Activated CD8-positive, alpha-beta T cell treated with anti-CD3 and anti-CD28 coated beads for 36 hours (primary cell): ENCODE measurements at regions not wholly inside any gene's neighbourhood (a gene's known extent, or its start where the extent isn't known, plus 50 kb on each side); places are given as distances from the start of the nearest gene placed in this dataset.

Experiments used
- ATAC-seq: fragments of 200-7000 bp; cut with Tn5 transposase; one replicate; pipeline ENCODE4 v1.10.0; 2021; ENCODE audit warnings: mild to moderate bottlenecking, moderate library complexity
- CTCF ChIA-PET: fragments of 350-600 bp; sonication (Branson Sonifier 250); formaldehyde crosslinking; loops from one replicate; lab custom pipeline; 2021; ENCODE audit warnings: antibody characterized with exemption; lab: Charles Lee
- POLR2A ChIA-PET: fragments of 350-600 bp; sonication (Branson Sonifier 250); formaldehyde crosslinking; loops from one replicate; lab custom pipeline; 2021; ENCODE audit warnings: antibody characterized with exemption; lab: Charles Lee
- DNase-seq: peaks from one replicate; pipeline ENCODE4 v3.0.0-alpha.2; 2020
- H3K27ac Mint-ChIP-seq: one replicate; pipeline ENCODE4 v1.8.0; 2021; ENCODE audit warnings: mild to moderate bottlenecking, mixed read lengths
- H3K27me3 Mint-ChIP-seq: one replicate; pipeline ENCODE4 v1.8.0; 2021; ENCODE audit warnings: mixed read lengths
- H3K36me3 Mint-ChIP-seq: one replicate; pipeline ENCODE4 v1.8.0; 2021; ENCODE audit warnings: low read depth, mixed read lengths
- H3K4me1 Mint-ChIP-seq: one replicate; pipeline ENCODE4 v1.8.0; 2021; ENCODE audit warnings: low read depth, mixed read lengths
- H3K4me3 Mint-ChIP-seq: one replicate; pipeline ENCODE4 v1.8.0; 2021; ENCODE audit warnings: mild to moderate bottlenecking, moderate library complexity, mixed read lengths
- H3K9me3 Mint-ChIP-seq: one replicate; pipeline ENCODE4 v1.8.0; 2021; ENCODE audit warnings: mixed read lengths
- CTCF ChIP-seq: fragments of 200-600 bp; IDR thresholded peaks from one replicate; pipeline ENCODE4 v1.8.0; 2022; ENCODE audit warnings: antibody characterized with exemption, mild to moderate bottlenecking
- intact Hi-C: fragments of 100-400 bp; cut with micrococcal nuclease; formaldehyde crosslinking; loops from one replicate; pipeline ENCODE4 v1.10.0; 2022

DNA sequence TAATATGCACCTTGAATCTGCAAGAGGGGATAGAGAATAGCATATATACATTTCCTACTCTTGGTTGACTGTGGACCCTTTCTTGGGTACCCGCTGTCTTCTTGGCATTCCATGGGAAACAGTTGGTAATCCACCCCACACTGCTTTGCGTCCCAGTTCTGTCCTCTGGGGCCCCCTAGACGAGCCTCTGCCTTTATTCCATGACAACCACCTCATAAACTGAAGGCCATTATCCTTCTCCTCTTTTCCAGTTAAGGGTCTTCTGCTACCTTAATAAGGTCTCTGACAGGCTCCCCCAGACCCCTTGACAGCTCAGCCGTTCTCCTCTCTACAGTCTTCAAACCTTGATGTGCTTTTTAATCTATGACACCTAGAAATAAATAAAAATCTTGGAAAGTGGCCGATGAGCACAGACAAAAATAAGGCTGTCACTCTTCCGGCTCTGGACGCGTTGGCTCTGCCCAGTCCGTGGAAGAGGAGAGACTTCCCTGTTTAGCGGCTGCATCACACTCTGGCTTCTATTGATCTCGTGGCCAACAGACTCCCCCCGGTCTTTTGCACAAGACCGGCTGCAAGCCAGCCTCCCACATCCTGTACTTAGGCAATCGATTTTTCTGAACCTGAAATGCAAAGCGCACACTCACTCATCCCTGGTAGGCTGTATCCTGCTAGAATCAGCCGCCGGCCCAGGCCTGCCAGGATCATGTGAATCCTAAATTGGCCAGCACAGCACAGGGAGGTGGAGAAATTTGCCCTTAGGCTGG is 251.0 kb upstream of the TLE3 start:
- no peak overlapping the region for H3K27ac Mint-ChIP-seq
- no peaks in the 10 kb centered on the region for H3K36me3 Mint-ChIP-seq
- H3K27me3 Mint-ChIP-seq: peaks cover 5% of the 10 kb centered on the region
- DNase-seq (no peak), ATAC-seq (no peak)
- POLR2A ChIA-PET: no interaction called here
- intact Hi-C loops: no loop called here
- no peak overlapping the region for H3K4me3 Mint-ChIP-seq
- H3K9me3 Mint-ChIP-seq: no peaks in the 10 kb centered on the region
- CTCF ChIA-PET: no interaction called here
- no peak for TF ChIP-seq CTCF
- no peaks in the 10 kb centered on the region for H3K4me1 Mint-ChIP-seq

DNA sequence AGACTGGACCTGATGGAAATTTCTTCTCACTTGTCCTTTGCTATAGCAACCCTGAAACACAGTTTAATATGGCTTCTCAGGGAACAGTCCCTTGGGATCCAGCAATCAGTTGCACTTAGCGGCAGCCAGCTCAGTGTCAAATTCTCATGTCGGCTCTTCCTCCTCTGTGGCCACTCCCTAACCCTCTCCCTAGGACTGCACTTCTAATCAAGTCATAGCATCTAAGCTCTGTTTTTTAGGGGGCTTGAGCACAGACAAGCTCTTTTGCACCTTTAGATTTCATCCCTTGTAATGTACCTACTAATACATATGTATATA is 250.5 kb upstream of the TLE3 start:
- no peak overlapping the region for H3K4me3 Mint-ChIP-seq
- intact Hi-C loops: no loop called here
- H3K4me1 Mint-ChIP-seq: no peaks in the 10 kb centered on the region
- no peak for TF ChIP-seq CTCF
- H3K27me3 Mint-ChIP-seq: peaks cover 5% of the 10 kb centered on the region
- H3K27ac Mint-ChIP-seq: no peak overlapping the region
- no peak for ATAC-seq
- POLR2A ChIA-PET: no interaction called here
- DNase-seq: no peak
- CTCF ChIA-PET: no interaction called here
- H3K9me3 Mint-ChIP-seq: no peaks in the 10 kb centered on the region
- H3K36me3 Mint-ChIP-seq: no peaks in the 10 kb centered on the region

DNA sequence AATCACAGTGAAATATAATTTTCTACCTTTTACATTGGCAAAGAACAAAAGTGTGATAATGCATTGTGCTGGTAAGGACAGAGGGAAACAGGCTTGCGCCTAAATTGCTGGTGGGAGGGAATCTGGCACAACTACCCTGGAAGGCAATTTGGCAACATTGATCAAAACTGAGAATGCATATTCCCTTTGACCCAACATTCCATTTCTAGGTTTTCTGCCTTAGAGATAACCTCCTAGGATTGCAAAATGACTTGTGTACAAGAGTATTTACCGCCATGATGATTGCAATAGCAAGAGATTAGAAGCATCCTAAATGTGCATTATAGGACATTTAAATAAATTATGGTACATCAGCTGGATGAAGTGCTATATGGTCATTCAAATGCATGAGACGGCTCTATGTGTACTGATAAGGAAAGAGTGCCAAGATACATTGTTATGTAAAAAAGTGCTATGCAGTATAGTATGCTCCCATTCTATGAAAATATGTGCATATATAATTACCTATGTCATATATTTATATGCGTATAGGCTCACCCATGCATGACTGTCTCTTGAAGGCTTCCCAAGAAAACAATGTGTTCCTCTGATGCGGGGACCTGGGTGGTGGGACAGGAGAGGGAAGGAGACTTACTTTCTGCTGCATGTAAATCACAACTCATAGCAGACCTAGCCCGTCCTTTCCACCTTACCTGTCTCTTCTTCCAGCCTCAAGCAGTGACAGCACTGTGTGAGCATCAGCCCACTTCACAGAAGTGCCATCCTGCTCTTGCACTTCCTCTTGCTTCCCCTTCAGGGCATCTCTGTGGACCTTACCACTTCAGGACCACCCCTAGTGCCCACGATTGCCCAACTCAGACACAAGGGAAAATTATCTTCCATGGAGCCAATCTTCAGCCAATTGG is 249.9 kb upstream of the TLE3 start:
- H3K9me3 Mint-ChIP-seq: no peaks in the 10 kb centered on the region
- ATAC-seq (no peak), DNase-seq (no peak)
- peaks cover 5% of the 10 kb centered on the region for H3K27me3 Mint-ChIP-seq
- H3K4me1 Mint-ChIP-seq: no peaks in the 10 kb centered on the region
- CTCF ChIA-PET: no interaction called here
- no peak overlapping the region for H3K27ac Mint-ChIP-seq
- intact Hi-C loops: no loop called here
- no peak for TF ChIP-seq CTCF
- H3K4me3 Mint-ChIP-seq: no peak overlapping the region
- POLR2A ChIA-PET: no interaction called here
- no peaks in the 10 kb centered on the region for H3K36me3 Mint-ChIP-seq

DNA sequence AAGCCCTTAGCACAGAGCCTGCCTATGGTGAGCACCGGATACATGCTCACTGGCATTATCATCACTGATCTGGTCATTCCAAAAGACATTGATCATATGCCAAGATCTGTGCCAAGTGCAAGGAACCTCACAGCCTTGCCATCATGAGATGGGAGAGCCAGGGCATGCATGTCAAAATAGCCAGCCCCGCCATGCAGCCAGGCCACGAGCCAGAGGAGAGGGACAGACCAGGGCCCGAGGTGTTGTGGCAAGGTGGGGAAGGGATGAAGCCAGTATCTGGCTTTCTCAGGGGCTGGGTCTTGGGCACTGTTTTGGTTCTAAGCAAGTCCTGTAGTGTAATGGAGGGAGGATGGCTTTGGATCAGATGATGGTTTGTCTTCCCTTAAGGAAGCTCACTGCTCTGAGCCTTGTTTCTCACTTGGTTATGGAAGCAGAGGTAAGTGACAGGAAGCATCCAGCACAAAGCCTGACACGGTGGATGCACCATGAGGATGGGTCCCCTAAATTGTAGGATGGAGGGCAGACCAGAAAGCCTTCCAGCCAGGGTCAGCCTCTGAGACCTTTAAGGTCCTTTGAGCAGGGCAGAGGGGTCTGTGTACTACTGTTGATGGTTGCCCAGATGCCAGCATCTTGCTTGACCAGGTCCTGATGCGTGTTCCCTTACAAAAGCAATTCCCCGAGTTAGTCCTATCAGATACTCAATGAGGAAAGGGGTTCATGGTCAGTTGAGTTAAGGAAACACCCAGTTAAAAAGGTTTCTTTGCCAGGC is 247.7 kb upstream of the TLE3 start:
- Mint-ChIP-seq H3K27ac (no peak overlapping the region), H3K4me1 (no peaks in the 10 kb centered on the region), H3K4me3 (no peak overlapping the region), H3K36me3 (no peaks in the 10 kb centered on the region), H3K9me3 (no peaks in the 10 kb centered on the region), H3K27me3 (peaks cover 5% of the 10 kb centered on the region)
- ChIA-PET POLR2A (no interaction called here), CTCF (no interaction called here)
- ATAC-seq (no peak), DNase-seq (no peak)
- intact Hi-C loops: no loop called here
- TF ChIP-seq CTCF: no peak
